Vagina (tissue), 2 donors: ENCODE measurements at regions not wholly inside any gene's neighbourhood (a gene's known extent, or its start where the extent isn't known, plus 50 kb on each side); places are given as distances from the start of the nearest gene placed in this dataset.

Experiments
- CTCF ChIP-seq, 3 experiments: fragments of 450-650 bp in 2 of 3; fragments of 200-600 bp in 1 of 3; sonication (generic) in 1 of 3; IDR thresholded peaks; one replicate each; pipeline ENCODE4 v1.5.1; 2017 to 2019; ENCODE audit warnings: antibody characterized with exemption in 3 of 3, mild to moderate bottlenecking in 2 of 3, moderate library complexity in 2 of 3
- POLR2A ChIP-seq, 2 donors: fragments of 450-650 bp; IDR thresholded peaks; one replicate each; pipeline ENCODE4 v1.6.1; 2017; ENCODE audit warnings: antibody characterized with exemption in 2 of 2, mild to moderate bottlenecking in 2 of 2, moderate library complexity in 2 of 2

- TF ChIP-seq CTCF (IDR thresholded peaks at IDR 0.05) (no peak), POLR2A (IDR thresholded peaks at IDR 0.05) (no peak)
These were observed 87.8 kb upstream of the RNU6-1 start for GRCh38 chr15:67927501-67928168.
